GM12801 (cell line): ENCODE measurements at regions not wholly inside any gene's neighbourhood (a gene's known extent, or its start where the extent isn't known, plus 50 kb on each side); places are given as distances from the start of the nearest gene placed in this dataset.

Experiments
- CTCF ChIP-seq: IDR thresholded peaks from one replicate; pipeline ENCODE4 v1.5.1; 2011; ENCODE audit warnings: control low read depth; ENCODE audit not compliant: insufficient read length; ENCODE audit errors: extremely low read depth

GRCh38 chr20:58048096-58048702, 180.3 kb downstream of the ANKRD60 start:
- no peak for TF ChIP-seq CTCF

- no peak for TF ChIP-seq CTCF
Observed at GRCh38 chr20:58046311-58046710, 182.1 kb downstream of the ANKRD60 start.

GRCh38 chr20:58045579-58045978, 182.9 kb downstream of the ANKRD60 start:
- TF ChIP-seq CTCF, result no peak

GRCh38 chr20:58044931-58045555, 183.4 kb downstream of the ANKRD60 start:
- TF ChIP-seq CTCF, result no peak

GRCh38 chr20:58044286-58044685, 184.2 kb downstream of the ANKRD60 start:
- TF ChIP-seq CTCF, result no peak

GRCh38 chr20:58043236-58044140, 185.0 kb downstream of the ANKRD60 start:
- no peak for TF ChIP-seq CTCF

GRCh38 chr20:58042591-58042990, 185.9 kb downstream of the ANKRD60 start:
- TF ChIP-seq CTCF, result no peak
